Activated naive CD8-positive, alpha-beta T cell treated with anti-CD3 and anti-CD28 coated beads, Interleukin-2, amount 50 U/mL, for 24 hours (primary cell): ENCODE measurements at regions not wholly inside any gene's neighbourhood (a gene's known extent, or its start where the extent isn't known, plus 50 kb on each side); places are given as distances from the start of the nearest gene placed in this dataset.

Source experiments
- ATAC-seq: fragments of 150-1000 bp; cut with Tn5 transposase; one replicate; pipeline ENCODE4 v1.10.0; 2021
- DNase-seq: peaks from one replicate; pipeline ENCODE4 v3.0.0; 2021
- H3K27ac Mint-ChIP-seq: one replicate; pipeline ENCODE4 v1.8.0; 2021; ENCODE audit warnings: mild to moderate bottlenecking, mixed read lengths
- H3K27me3 Mint-ChIP-seq: one replicate; pipeline ENCODE4 v1.8.0; 2021; ENCODE audit warnings: mixed read lengths
- H3K36me3 Mint-ChIP-seq: one replicate; pipeline ENCODE4 v1.8.0; 2021; ENCODE audit warnings: low read depth, mixed read lengths
- H3K4me1 Mint-ChIP-seq: one replicate; pipeline ENCODE4 v1.8.0; 2021; ENCODE audit warnings: mixed read lengths
- H3K4me3 Mint-ChIP-seq: one replicate; pipeline ENCODE4 v1.8.0; 2021; ENCODE audit warnings: mild to moderate bottlenecking, moderate library complexity, mixed read lengths
- H3K9me3 Mint-ChIP-seq: one replicate; pipeline ENCODE4 v1.8.0; 2021; ENCODE audit warnings: mixed read lengths

DNA sequence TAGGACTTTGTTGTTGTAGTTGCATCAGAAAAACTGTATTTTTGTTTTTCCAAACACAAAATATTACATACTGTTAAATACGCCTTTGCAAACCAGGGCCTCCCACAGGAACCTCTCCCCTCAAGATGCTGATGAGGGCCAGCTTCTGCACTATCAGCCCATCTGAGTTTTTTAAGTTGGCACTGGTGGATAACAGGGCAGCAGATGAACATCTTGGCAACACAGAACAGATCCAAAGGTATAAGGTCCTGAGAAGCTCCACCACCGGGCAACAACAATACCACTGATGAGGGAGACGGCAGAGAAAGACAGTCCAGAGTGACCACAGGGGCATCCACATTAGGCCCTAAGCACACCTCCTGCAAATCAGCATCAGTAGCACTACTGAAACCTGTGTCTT, 177.7 kb downstream of the DLL1 start:
- H3K27ac Mint-ChIP-seq: no peak overlapping the region
- ATAC-seq (no peak), DNase-seq (no peak)

GRCh38 chr6:170112583-170112860, 178.4 kb downstream of the DLL1 start:
- Mint-ChIP-seq H3K36me3 (no peaks in the 10 kb centered on the region), H3K4me3 (no peak overlapping the region), H3K27ac (no peak overlapping the region), H3K27me3 (peaks cover 2% of the 10 kb centered on the region), H3K4me1 (no peaks in the 10 kb centered on the region), H3K9me3 (no peaks in the 10 kb centered on the region)
- no peak for ATAC-seq
- no peak for DNase-seq

More for the DNA sequence above, 177.7 kb downstream of the DLL1 start:
- no peaks in the 10 kb centered on the region for H3K36me3 Mint-ChIP-seq
- H3K4me1 Mint-ChIP-seq: no peaks in the 10 kb centered on the region
- no peaks in the 10 kb centered on the region for H3K27me3 Mint-ChIP-seq
- H3K9me3 Mint-ChIP-seq: peaks cover under 1% of the 10 kb centered on the region
- no peak overlapping the region for H3K4me3 Mint-ChIP-seq

DNA sequence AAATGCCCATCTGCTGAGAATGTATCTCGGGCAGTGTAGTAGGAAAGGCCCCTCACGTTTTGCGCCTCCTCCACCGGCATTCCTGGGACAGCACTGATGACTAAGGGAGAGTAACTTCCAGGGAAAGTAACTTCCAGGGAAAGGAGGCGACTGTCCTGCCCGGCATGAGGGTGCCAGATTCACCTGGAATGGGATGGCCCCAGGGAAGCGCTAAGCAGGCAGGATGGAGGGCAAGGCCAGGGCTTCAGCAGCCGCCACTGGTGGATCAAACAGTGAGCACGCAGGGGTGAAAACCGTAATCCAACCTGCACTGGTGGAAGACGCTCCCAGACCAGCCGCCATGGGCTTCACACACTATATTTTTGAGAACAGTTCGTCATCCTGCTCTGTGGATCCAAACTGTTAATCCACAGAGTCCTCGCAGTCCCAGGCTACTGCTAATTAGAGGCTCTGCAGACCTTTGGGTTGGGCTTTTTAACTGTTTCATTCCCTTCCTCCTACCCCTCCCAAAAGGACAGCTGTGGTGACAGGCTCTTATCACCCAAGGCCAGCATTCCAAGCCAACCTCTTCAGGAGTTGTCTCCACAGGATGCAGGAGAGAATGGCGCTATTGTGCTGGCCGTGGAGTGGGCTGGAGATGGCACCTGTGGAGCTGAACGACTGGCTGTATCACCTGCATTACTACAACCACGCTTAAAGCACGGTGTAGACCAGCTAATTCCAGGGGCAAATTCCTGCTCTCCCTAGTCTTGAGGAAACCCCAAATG, 178.9 kb downstream of the DLL1 start:
- H3K9me3 Mint-ChIP-seq: no peaks in the 10 kb centered on the region
- no peak overlapping the region for H3K27ac Mint-ChIP-seq
- H3K36me3 Mint-ChIP-seq: no peaks in the 10 kb centered on the region
- H3K4me1 Mint-ChIP-seq: no peaks in the 10 kb centered on the region
- no peak overlapping the region for H3K4me3 Mint-ChIP-seq
- ATAC-seq: no peak
- H3K27me3 Mint-ChIP-seq: peaks cover 2% of the 10 kb centered on the region
- DNase-seq: no peak

- H3K4me3 Mint-ChIP-seq: no peak overlapping the region
- no peaks in the 10 kb centered on the region for H3K4me1 Mint-ChIP-seq
- H3K27me3 Mint-ChIP-seq: peaks cover 2% of the 10 kb centered on the region
- H3K9me3 Mint-ChIP-seq: no peaks in the 10 kb centered on the region
- no peaks in the 10 kb centered on the region for H3K36me3 Mint-ChIP-seq
- no peak for ATAC-seq
- no peak overlapping the region for H3K27ac Mint-ChIP-seq
- no peak for DNase-seq
Measured at GRCh38 chr6:170111141-170111664, 179.7 kb downstream of the DLL1 start.

GRCh38 chr6:170110201-170111140, 180.4 kb downstream of the DLL1 start:
- ATAC-seq (no peak), DNase-seq (no peak)
- H3K27ac Mint-ChIP-seq: no peak overlapping the region
- H3K9me3 Mint-ChIP-seq: peaks cover 4% of the 10 kb centered on the region
- H3K4me1 Mint-ChIP-seq: no peaks in the 10 kb centered on the region
- H3K27me3 Mint-ChIP-seq: peaks cover 2% of the 10 kb centered on the region
- H3K36me3 Mint-ChIP-seq: no peaks in the 10 kb centered on the region
- no peak overlapping the region for H3K4me3 Mint-ChIP-seq

DNA sequence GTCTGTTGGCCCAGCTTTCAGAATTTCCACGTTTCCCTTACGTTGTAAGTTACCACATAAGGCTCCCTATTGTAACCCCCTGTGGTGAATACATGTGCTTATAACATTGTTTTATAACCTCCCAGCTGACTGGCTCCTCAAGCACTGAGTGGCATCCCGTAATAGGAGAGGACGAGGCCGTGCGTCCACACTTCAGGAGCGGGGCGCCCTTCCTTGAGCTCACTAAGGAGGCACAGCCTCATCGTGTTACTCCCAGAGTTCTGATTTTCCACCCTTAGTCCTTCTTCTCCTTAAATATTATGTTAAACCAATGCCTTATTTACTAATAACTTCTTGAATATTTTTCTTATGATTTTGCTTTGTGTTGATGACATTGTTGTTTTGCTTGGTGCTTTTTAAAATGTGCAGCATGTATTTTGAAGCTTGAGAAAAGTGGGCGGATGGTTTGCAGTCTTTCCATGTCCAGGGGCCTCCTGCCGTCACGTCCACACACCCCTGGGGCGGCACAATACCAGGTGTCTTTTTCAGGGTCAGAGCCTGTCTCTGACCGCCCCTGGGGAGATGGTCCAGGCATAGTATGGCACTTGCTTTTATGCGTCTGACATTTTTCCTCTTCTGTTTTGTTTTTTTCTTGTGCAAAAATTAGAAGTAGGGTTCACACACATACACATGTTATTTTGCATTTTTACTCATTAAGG, 181.8 kb downstream of the DLL1 start:
- ATAC-seq: no peak
- no peaks in the 10 kb centered on the region for H3K4me1 Mint-ChIP-seq
- H3K27ac Mint-ChIP-seq: no peak overlapping the region
- H3K9me3 Mint-ChIP-seq: peaks cover 4% of the 10 kb centered on the region
- no peaks in the 10 kb centered on the region for H3K36me3 Mint-ChIP-seq
- no peak overlapping the region for H3K4me3 Mint-ChIP-seq
- H3K27me3 Mint-ChIP-seq: peaks cover 2% of the 10 kb centered on the region
- no peak for DNase-seq

GRCh38 chr6:170108456-170108855, 182.4 kb downstream of the DLL1 start:
- Mint-ChIP-seq H3K4me3 (no peak overlapping the region), H3K4me1 (no peaks in the 10 kb centered on the region), H3K27me3 (peaks cover 2% of the 10 kb centered on the region), H3K36me3 (no peaks in the 10 kb centered on the region), H3K9me3 (peaks cover 4% of the 10 kb centered on the region), H3K27ac (no peak overlapping the region)
- DNase-seq: no peak
- no peak for ATAC-seq

GRCh38 chr6:170107606-170108222, 183.2 kb downstream of the DLL1 start:
- DNase-seq (no peak), ATAC-seq (no peak)
- no peak overlapping the region for H3K27ac Mint-ChIP-seq
- H3K27me3 Mint-ChIP-seq: peaks cover 2% of the 10 kb centered on the region
- H3K4me1 Mint-ChIP-seq: peaks cover 2% of the 10 kb centered on the region
- H3K4me3 Mint-ChIP-seq: no peak overlapping the region
- peaks cover 4% of the 10 kb centered on the region for H3K9me3 Mint-ChIP-seq
- H3K36me3 Mint-ChIP-seq: no peaks in the 10 kb centered on the region

DNA sequence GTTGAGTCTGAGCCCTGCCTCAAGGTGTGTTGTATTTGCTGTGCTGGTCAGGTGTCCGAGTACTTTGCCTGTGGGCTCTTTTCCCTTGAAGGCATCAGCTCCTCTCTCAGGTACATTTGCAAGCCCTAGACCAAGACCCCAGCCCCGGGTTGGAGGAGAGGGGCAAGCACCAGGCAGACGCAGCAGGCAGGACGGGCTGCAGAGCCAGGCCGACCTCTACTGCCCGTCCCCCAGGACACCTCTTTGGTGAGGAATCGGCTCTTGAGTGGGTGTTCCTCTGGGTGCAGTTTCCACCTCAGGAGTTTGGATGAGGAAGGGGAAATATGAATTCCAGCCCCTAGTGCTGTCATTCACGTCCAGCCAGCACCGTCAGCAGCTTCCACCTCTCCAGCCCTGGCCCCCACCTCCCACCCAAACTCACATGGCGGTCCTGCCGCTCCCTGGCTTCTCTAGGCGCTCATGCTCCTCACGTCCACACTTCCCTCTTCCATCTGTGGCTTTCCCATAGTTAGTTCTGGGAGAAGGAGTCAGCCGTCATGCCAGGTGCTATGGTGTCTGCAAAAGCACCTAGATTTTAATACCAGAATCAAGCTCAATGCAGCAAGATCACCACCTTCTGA, 183.9 kb downstream of the DLL1 start:
- Mint-ChIP-seq H3K4me3 (no peak overlapping the region), H3K36me3 (no peaks in the 10 kb centered on the region), H3K4me1 (peaks cover 2% of the 10 kb centered on the region), H3K9me3 (peaks cover 4% of the 10 kb centered on the region), H3K27ac (no peak overlapping the region), H3K27me3 (peaks cover 2% of the 10 kb centered on the region)
- ATAC-seq (no peak), DNase-seq (no peak)

- no peak for DNase-seq
- H3K36me3 Mint-ChIP-seq: no peaks in the 10 kb centered on the region
- H3K27ac Mint-ChIP-seq: no peak overlapping the region
- peaks cover 4% of the 10 kb centered on the region for H3K9me3 Mint-ChIP-seq
- H3K4me3 Mint-ChIP-seq: no peak overlapping the region
- no peak for ATAC-seq
- peaks cover 2% of the 10 kb centered on the region for H3K4me1 Mint-ChIP-seq
- H3K27me3 Mint-ChIP-seq: peaks cover 3% of the 10 kb centered on the region
Measured at GRCh38 chr6:170102582-170103481, 188.0 kb downstream of the DLL1 start.

GRCh38 chr6:170102038-170102437, 188.8 kb downstream of the DLL1 start:
- H3K36me3 Mint-ChIP-seq: no peaks in the 10 kb centered on the region
- H3K4me3 Mint-ChIP-seq: no peak overlapping the region
- peaks cover 4% of the 10 kb centered on the region for H3K9me3 Mint-ChIP-seq
- DNase-seq (no peak), ATAC-seq (no peak)
- H3K4me1 Mint-ChIP-seq: peaks cover 2% of the 10 kb centered on the region
- peaks cover 2% of the 10 kb centered on the region for H3K27me3 Mint-ChIP-seq
- no peak overlapping the region for H3K27ac Mint-ChIP-seq

- Mint-ChIP-seq H3K36me3 (no peaks in the 10 kb centered on the region), H3K4me1 (peaks cover 4% of the 10 kb centered on the region), H3K27ac (no peak overlapping the region), H3K27me3 (peaks cover 2% of the 10 kb centered on the region), H3K4me3 (no peak overlapping the region), H3K9me3 (peaks cover 4% of the 10 kb centered on the region)
- DNase-seq (no peak), ATAC-seq (no peak)
Measured at GRCh38 chr6:170101281-170102035, 189.4 kb downstream of the DLL1 start.

GRCh38 chr6:170100046-170100445, 190.8 kb downstream of the DLL1 start:
- no peak for DNase-seq
- no peak overlapping the region for H3K4me3 Mint-ChIP-seq
- no peak overlapping the region for H3K27ac Mint-ChIP-seq
- peaks cover 6% of the 10 kb centered on the region for H3K4me1 Mint-ChIP-seq
- H3K27me3 Mint-ChIP-seq: peaks cover 2% of the 10 kb centered on the region
- no peaks in the 10 kb centered on the region for H3K36me3 Mint-ChIP-seq
- no peak for ATAC-seq
- no peaks in the 10 kb centered on the region for H3K9me3 Mint-ChIP-seq
